Dendritic cell treated with granulocyte-macrophage colony-stimulating factor and Interleukin-4, amounts not matched to agents 40 ng/mL and 50 ng/mL, for 4 days (primary cell): ENCODE measurements at regions not wholly inside any gene's neighbourhood (a gene's known extent, or its start where the extent isn't known, plus 50 kb on each side); places are given as distances from the start of the nearest gene placed in this dataset.

Experiments used
- H3K27ac Mint-ChIP-seq: one replicate; pipeline ENCODE4 v1.8.0; 2022; ENCODE audit warnings: mild to moderate bottlenecking, mixed read lengths
- H3K27me3 Mint-ChIP-seq: one replicate; pipeline ENCODE4 v1.8.0; 2022; ENCODE audit warnings: mild to moderate bottlenecking, mixed read lengths
- H3K36me3 Mint-ChIP-seq: one replicate; pipeline ENCODE4 v1.8.0; 2022; ENCODE audit warnings: low read depth, mixed read lengths
- H3K4me1 Mint-ChIP-seq: one replicate; pipeline ENCODE4 v1.8.0; 2022; ENCODE audit warnings: low read depth, mixed read lengths
- H3K4me3 Mint-ChIP-seq: one replicate; pipeline ENCODE4 v1.8.0; 2022; ENCODE audit warnings: mild to moderate bottlenecking, moderate library complexity, mixed read lengths
- H3K9me3 Mint-ChIP-seq: one replicate; pipeline ENCODE4 v1.8.0; 2022; ENCODE audit warnings: mixed read lengths
- intact Hi-C: fragments of 100-400 bp; cut with micrococcal nuclease; formaldehyde crosslinking; loops from one replicate; pipeline ENCODE4 v1.15.0; 2022

DNA sequence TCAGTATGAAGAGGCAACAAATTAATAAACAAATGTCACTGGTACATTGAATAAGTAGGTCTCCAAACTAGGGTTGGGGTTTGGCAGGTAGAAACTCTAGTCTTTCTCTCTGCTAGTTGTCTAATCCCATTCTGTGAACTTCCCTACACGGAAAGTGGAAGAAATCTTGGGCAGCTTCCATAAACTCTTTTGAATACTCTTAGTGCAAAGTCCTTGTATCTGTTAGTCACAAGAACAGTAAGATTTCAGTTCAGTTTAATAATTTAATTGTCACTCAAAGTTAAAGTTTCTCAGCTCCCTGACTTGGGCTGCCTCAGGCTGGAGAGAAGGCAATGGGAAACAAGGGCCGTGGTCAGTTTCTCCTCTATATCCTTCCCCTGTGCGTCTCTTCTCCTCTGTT lies 135.4 kb upstream of the MDM1 start:
- H3K9me3 Mint-ChIP-seq, result no peaks in the 10 kb centered on the region
- H3K4me3 Mint-ChIP-seq, result no peak overlapping the region
- intact Hi-C loops, result no loop called here
- peaks cover 5% of the 10 kb centered on the region for H3K4me1 Mint-ChIP-seq
- no peaks in the 10 kb centered on the region for H3K36me3 Mint-ChIP-seq
- H3K27ac Mint-ChIP-seq, result no peak overlapping the region
- no peaks in the 10 kb centered on the region for H3K27me3 Mint-ChIP-seq

- Mint-ChIP-seq H3K27ac (no peak overlapping the region), H3K4me1 (peaks cover 5% of the 10 kb centered on the region), H3K36me3 (no peaks in the 10 kb centered on the region), H3K4me3 (no peak overlapping the region), H3K27me3 (no peaks in the 10 kb centered on the region), H3K9me3 (no peaks in the 10 kb centered on the region)
- intact Hi-C loops, result no loop called here
Observed at GRCh38 chr12:68468036-68468435, 135.9 kb upstream of the MDM1 start.

DNA sequence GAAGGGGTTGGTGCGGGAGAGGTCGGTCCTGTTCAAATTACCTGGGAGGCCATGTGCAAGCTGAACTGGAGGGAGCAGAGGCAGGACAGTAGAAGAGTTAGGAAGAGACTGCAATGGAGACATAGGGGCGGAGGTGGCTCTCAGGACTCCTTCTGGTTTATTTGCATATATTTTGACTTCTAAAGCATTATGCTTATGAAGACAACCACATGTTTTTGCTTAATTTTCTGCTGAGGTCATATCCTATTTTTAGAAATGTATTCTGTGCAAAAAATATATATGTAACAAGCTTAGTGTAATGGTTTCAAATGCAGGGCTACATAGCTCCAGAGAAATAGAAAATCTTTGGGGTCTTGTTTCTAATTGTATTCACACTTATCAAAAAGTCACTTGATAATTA lies 137.0 kb upstream of the MDM1 start:
- Mint-ChIP-seq H3K36me3 (no peaks in the 10 kb centered on the region), H3K27me3 (no peaks in the 10 kb centered on the region), H3K4me3 (no peak overlapping the region), H3K27ac (no peak overlapping the region), H3K4me1 (peaks cover 5% of the 10 kb centered on the region), H3K9me3 (no peaks in the 10 kb centered on the region)
- intact Hi-C loops, result no loop called here

- intact Hi-C loops, result no loop called here
- Mint-ChIP-seq H3K4me3 (no peak overlapping the region), H3K4me1 (peaks cover 5% of the 10 kb centered on the region), H3K36me3 (no peaks in the 10 kb centered on the region), H3K9me3 (no peaks in the 10 kb centered on the region), H3K27ac (no peak overlapping the region), H3K27me3 (no peaks in the 10 kb centered on the region)
Observed at GRCh38 chr12:68470664-68471328, 138.6 kb upstream of the MDM1 start.

DNA sequence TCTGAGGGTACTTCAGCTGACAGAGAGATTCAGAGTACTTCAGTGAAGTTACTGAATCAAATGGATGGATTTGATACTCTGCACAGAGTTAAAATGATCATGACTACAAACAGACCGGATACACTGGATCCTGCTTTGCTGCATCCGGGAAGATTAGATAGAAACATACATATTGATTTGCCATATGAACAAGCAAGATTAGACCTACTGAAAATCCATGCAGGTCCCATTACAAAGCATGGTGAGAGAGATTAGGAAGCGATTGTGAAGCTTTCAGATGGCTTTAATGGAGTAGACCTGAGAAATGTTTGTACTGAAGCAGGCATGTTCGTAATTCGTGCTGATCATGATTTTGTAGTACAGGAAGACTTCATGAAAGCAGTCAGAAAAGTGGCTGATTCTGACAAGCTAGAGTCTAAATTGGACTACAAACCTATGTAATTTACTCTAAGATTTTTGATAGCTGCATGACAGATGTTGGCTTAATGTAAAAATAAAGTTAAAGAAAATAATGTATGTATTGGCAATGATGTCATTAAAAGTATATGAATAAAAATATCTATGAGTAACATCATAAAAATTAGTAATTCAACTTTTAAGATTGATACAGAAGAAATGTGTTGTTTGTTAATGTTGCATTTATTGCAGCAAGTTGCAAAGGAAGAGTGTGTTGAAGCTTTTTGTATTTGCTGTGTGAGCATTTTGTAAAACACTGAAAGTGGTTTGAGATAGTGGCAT lies 136.1 kb upstream of the RAP1B start:
- no peaks in the 10 kb centered on the region for H3K4me1 Mint-ChIP-seq
- H3K27me3 Mint-ChIP-seq, result no peaks in the 10 kb centered on the region
- no peaks in the 10 kb centered on the region for H3K36me3 Mint-ChIP-seq
- intact Hi-C loops, result no loop called here
- no peak overlapping the region for H3K4me3 Mint-ChIP-seq
- no peaks in the 10 kb centered on the region for H3K9me3 Mint-ChIP-seq
- H3K27ac Mint-ChIP-seq, result no peak overlapping the region

- H3K27ac Mint-ChIP-seq, result no peak overlapping the region
- H3K36me3 Mint-ChIP-seq, result no peaks in the 10 kb centered on the region
- peaks cover 6% of the 10 kb centered on the region for H3K4me1 Mint-ChIP-seq
- no peaks in the 10 kb centered on the region for H3K9me3 Mint-ChIP-seq
- intact Hi-C loops, result no loop called here
- H3K4me3 Mint-ChIP-seq, result no peak overlapping the region
- no peaks in the 10 kb centered on the region for H3K27me3 Mint-ChIP-seq
Observed at GRCh38 chr12:68476794-68477193, 133.9 kb upstream of the RAP1B start.

DNA sequence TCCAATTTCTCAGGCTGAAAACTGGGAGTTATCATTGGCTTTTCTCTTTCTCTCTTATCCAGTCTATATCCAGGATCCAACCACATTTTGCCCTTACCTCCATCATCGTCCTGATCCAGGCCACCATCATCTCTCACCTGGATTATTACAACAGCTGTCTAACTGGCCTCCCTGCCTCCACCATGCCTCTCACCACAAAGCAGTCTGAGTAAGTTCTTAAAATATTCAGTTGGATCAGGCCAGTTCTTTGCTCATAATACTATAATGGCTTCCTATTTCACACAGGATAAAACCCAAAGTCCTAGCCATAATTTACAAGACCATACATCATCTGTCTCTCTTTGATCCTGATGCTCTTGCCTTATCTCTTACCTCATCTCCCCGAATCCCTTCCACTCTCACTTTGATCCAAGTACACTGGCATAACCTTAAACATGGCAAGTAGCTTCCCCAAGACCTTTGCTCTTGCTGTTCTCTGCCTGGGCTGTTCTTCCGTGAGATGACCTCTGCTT lies 133.4 kb upstream of the RAP1B start:
- Mint-ChIP-seq H3K4me3 (no peak overlapping the region), H3K9me3 (no peaks in the 10 kb centered on the region), H3K27me3 (no peaks in the 10 kb centered on the region), H3K36me3 (no peaks in the 10 kb centered on the region), H3K27ac (no peak overlapping the region), H3K4me1 (peaks cover 6% of the 10 kb centered on the region)
- intact Hi-C loops, result no loop called here

GRCh38 chr12:68477906-68478305 lies 132.8 kb upstream of the RAP1B start:
- Mint-ChIP-seq H3K9me3 (no peaks in the 10 kb centered on the region), H3K27ac (no peak overlapping the region), H3K4me1 (peaks cover 11% of the 10 kb centered on the region), H3K4me3 (no peak overlapping the region), H3K36me3 (no peaks in the 10 kb centered on the region), H3K27me3 (no peaks in the 10 kb centered on the region)
- intact Hi-C loops, result no loop called here

DNA sequence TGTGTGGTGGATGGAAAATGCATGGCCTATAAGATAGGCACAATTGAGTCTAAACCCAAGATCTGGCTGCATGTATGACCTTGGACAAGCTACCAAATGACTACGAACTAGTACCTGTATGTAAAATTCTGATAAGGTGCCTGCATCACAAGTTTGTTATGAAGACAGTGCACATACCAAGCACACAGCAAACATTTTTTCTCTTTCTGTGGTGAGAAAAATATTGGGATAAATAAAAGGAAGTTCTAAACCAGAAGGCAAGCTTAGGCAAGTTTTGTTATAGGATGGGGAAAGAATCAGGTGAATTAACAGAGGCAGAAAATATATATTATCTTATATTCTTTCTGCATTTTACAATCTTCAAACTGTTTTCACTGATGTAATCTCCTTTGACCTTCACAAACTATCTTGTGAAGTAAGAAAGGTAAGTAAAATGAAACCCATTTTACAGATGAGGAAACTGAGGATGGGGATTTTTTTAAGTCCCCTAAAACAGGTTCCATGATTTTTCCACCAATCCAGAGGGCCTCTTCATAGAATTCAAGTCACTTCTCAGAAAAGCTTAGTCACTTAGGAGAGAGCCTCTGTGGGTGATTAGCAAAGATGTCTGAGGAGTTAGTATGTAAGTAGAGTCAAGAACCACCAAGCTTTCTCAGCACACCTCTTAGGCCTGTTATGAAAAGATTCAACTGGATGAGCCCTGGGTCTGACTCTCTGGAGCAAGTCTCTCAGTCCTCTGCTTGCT lies 132.0 kb upstream of the RAP1B start:
- Mint-ChIP-seq H3K9me3 (no peaks in the 10 kb centered on the region), H3K36me3 (no peaks in the 10 kb centered on the region), H3K4me1 (peaks cover 15% of the 10 kb centered on the region), H3K27ac (no peak overlapping the region), H3K27me3 (no peaks in the 10 kb centered on the region), H3K4me3 (no peak overlapping the region)
- intact Hi-C loops, result no loop called here

GRCh38 chr12:68479261-68479895 lies 131.3 kb upstream of the RAP1B start:
- intact Hi-C loops, result no loop called here
- Mint-ChIP-seq H3K27me3 (no peaks in the 10 kb centered on the region), H3K27ac (no peak overlapping the region), H3K4me1 (peaks cover 20% of the 10 kb centered on the region), H3K36me3 (no peaks in the 10 kb centered on the region), H3K9me3 (no peaks in the 10 kb centered on the region), H3K4me3 (no peak overlapping the region)

DNA sequence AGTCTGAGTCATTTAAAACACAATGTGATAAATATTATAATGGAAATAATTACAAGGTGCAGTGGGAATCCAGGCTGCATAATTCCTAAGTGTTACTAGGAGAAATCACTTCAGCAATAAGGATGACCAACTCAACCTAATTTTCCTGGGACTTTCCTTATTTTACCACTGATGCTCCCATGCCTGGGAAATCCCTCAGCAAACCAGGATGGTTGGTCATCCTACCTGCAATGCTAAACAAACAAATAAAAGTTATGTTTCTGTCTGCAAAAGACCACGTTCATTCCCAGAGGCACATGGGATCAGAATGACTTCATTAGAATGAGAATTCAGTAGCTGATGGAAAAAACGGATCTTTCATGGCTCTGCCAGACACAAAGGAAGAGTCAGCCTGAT lies 130.8 kb upstream of the RAP1B start:
- H3K4me3 Mint-ChIP-seq, result no peak overlapping the region
- H3K27ac Mint-ChIP-seq, result no peak overlapping the region
- no peaks in the 10 kb centered on the region for H3K27me3 Mint-ChIP-seq
- H3K36me3 Mint-ChIP-seq, result no peaks in the 10 kb centered on the region
- peaks cover 20% of the 10 kb centered on the region for H3K4me1 Mint-ChIP-seq
- no peaks in the 10 kb centered on the region for H3K9me3 Mint-ChIP-seq
- intact Hi-C loops, result no loop called here

DNA sequence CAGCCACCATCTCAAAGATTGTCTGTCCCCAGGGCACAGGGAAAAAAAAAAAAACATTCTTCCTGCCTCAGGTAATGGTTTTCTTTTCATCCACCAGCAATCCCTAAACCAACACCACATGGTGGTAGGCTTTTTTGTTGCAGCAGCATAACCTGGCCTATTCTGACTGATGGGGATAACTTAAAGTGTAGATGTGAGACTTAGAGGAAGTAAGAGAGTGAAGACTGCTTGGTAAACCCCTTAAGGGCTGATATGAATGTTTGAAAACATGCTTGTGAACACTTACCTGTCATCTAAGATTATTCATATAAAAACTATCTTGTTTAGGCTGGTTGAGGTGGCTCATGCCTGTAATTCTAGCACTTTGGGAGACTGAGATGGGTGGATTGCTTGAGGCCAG lies 130.2 kb upstream of the RAP1B start:
- Mint-ChIP-seq H3K4me1 (peaks cover 20% of the 10 kb centered on the region), H3K27me3 (no peaks in the 10 kb centered on the region), H3K4me3 (no peak overlapping the region), H3K9me3 (no peaks in the 10 kb centered on the region), H3K27ac (no peak overlapping the region), H3K36me3 (no peaks in the 10 kb centered on the region)
- intact Hi-C loops, result no loop called here

DNA sequence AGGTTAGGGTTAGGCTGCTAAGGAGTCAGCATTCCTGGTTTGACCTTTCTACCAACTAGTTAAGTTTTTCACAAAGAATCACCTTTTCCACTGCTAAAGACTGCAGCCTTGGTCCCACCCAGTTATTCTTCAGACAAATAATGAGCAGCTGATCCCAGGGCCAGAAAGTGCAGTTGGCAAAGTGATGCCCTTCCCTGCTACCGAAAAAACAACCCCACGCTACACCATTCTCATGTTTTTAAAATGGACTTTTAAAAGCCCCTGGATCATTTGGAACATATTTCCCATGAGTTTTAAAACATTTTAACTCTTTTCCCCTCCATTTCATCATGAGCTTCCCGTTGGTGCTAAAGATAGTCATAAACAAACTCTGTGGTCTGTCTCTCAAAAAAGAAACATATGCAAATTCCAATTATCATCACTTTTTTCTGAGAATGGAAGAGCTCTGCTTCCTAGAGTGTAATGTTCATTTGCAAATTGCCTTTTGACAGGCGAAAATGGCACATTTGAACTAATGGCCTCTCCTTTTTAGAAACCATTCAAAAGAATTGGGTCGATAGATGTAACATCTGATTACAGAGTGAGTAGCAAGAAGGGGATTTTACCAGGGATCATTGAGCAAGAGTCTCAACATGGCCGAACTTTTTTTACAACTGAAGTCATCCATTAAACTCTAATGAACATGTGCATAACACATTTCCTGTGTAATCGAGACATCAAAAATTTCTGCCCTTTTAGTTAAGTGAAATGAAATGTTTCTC lies 129.3 kb upstream of the RAP1B start:
- Mint-ChIP-seq H3K36me3 (no peaks in the 10 kb centered on the region), H3K4me3 (no peak overlapping the region), H3K27ac (no peak overlapping the region), H3K9me3 (no peaks in the 10 kb centered on the region), H3K4me1 (peaks cover 20% of the 10 kb centered on the region), H3K27me3 (no peaks in the 10 kb centered on the region)
- intact Hi-C loops, result no loop called here
